KMS-11 (cell line): ENCODE measurements at regions not wholly inside any gene's neighbourhood (a gene's known extent, or its start where the extent isn't known, plus 50 kb on each side); places are given as distances from the start of the nearest gene placed in this dataset.

Source experiments
- H2AFZ ChIP-seq: fragments of 200-600 bp; sonication (generic); 2 replicates; pipeline ENCODE4 v1.6.1; 2016; ENCODE audit warnings: antibody characterized with exemption, mixed run types, low read depth
- H3K27ac ChIP-seq: fragments of 200-600 bp; sonication (generic); 2 replicates; pipeline ENCODE4 v1.6.1; 2016; ENCODE audit warnings: mild to moderate bottlenecking, mixed run types
- H3K27me3 ChIP-seq: fragments of 200-600 bp; sonication (generic); 2 replicates; pipeline ENCODE4 v1.6.1; 2017; ENCODE audit warnings: mild to moderate bottlenecking, low read depth, mixed run types, moderate library complexity; ENCODE audit not compliant: insufficient read depth
- H3K36me3 ChIP-seq: fragments of 200-600 bp; sonication (generic); 2 replicates; pipeline ENCODE4 v1.6.1; 2017; ENCODE audit warnings: mild to moderate bottlenecking, mixed run types; ENCODE audit not compliant: insufficient read depth
- H3K4me1 ChIP-seq: fragments of 200-600 bp; sonication (generic); 2 replicates; pipeline ENCODE4 v1.6.1; 2016; ENCODE audit warnings: mild to moderate bottlenecking, low read depth, mixed run types; ENCODE audit not compliant: poor library complexity, severe bottlenecking
- H3K4me2 ChIP-seq: fragments of 200-600 bp; sonication (generic); 2 replicates; pipeline ENCODE4 v1.7.0; 2016; ENCODE audit warnings: mild to moderate bottlenecking, mixed run types
- H3K4me3 ChIP-seq: fragments of 200-600 bp; sonication (generic); IDR thresholded peaks from 2 replicates; pipeline ENCODE4 v1.6.1; 2017; ENCODE audit warnings: low read depth, low read length, mixed read lengths; ENCODE audit not compliant: insufficient read depth
- H3K79me2 ChIP-seq: fragments of 200-600 bp; sonication (generic); 2 replicates; pipeline ENCODE4 v1.6.1; 2016; ENCODE audit warnings: low read depth, mixed run types; ENCODE audit not compliant: insufficient read depth
- H3K9ac ChIP-seq: fragments of 200-600 bp; sonication (generic); 2 replicates; pipeline ENCODE4 v1.6.1; 2016; ENCODE audit warnings: mild to moderate bottlenecking, mixed run types
- H4K20me1 ChIP-seq: fragments of 200-600 bp; sonication (generic); 2 replicates; pipeline ENCODE4 v1.6.1; 2016; ENCODE audit warnings: mild to moderate bottlenecking, mixed run types; ENCODE audit not compliant: insufficient read depth
- TF ChIP-seq, protein P1 (sequence below): fragments of 200-600 bp; sonication (generic); conservative IDR thresholded peaks from 2 replicates; pipeline ENCODE4 v1.6.1; 2017; ENCODE audit warnings: low read depth, mild to moderate bottlenecking, antibody characterized with exemption, low read length, moderate library complexity, mixed read lengths

DNA sequence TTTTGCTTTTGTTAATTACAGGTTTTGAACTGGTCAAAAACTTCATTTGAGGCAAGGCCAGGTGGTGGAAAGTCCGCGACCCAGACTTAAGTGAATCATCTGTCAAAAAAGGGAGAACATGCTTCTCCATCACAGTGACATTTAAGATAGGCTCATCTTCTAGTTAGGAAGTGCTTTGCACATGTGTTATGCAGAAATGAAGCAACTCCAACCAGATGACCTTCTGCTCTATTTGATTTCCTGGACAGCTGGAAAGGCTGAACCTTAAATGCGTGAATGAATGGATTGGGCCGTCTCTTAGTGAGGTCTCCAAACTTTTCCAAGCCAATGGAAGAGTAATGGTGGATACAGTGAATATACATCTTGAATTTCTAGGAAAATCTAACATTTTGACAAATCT is 101.6 kb upstream of the FAM13C start:
- H2AFZ ChIP-seq: no peak overlapping the region
- H3K79me2 ChIP-seq: no peaks in the 10 kb centered on the region
- no peaks in the 10 kb centered on the region for H3K27me3 ChIP-seq
- H3K4me2 ChIP-seq: no peak overlapping the region
- H4K20me1 ChIP-seq: no peaks in the 10 kb centered on the region
- H3K27ac ChIP-seq: no peak overlapping the region
- no peak overlapping the region for H3K4me3 ChIP-seq
- no peak overlapping the region for H3K9ac ChIP-seq
- TF ChIP-seq, protein P1, sequence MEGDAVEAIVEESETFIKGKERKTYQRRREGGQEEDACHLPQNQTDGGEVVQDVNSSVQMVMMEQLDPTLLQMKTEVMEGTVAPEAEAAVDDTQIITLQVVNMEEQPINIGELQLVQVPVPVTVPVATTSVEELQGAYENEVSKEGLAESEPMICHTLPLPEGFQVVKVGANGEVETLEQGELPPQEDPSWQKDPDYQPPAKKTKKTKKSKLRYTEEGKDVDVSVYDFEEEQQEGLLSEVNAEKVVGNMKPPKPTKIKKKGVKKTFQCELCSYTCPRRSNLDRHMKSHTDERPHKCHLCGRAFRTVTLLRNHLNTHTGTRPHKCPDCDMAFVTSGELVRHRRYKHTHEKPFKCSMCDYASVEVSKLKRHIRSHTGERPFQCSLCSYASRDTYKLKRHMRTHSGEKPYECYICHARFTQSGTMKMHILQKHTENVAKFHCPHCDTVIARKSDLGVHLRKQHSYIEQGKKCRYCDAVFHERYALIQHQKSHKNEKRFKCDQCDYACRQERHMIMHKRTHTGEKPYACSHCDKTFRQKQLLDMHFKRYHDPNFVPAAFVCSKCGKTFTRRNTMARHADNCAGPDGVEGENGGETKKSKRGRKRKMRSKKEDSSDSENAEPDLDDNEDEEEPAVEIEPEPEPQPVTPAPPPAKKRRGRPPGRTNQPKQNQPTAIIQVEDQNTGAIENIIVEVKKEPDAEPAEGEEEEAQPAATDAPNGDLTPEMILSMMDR: no peak
- no peaks in the 10 kb centered on the region for H3K36me3 ChIP-seq
- no peaks in the 10 kb centered on the region for H3K4me1 ChIP-seq

DNA sequence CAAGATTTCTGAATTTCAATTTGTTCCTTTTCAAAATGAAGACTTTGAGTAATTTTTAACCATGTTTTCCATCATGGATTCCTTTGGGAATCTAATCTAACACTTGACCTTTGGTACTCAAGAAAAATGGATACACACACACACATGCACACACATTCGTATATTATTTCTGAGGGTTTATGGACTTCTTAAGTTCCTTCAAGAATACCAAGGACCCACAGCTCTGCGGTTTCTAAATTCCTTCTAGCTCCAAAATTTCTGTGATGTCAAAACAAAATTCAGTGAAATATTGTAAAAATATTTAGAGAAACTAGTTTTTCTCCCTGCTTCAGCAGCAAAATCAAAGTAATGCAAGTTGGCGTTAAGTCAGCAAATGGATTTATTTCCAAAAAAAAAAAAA is 98.3 kb upstream of the FAM13C start:
- Histone ChIP-seq H3K4me3 (no peak overlapping the region), H3K9ac (no peak overlapping the region), H3K4me1 (no peaks in the 10 kb centered on the region), H3K79me2 (no peaks in the 10 kb centered on the region), H3K36me3 (no peaks in the 10 kb centered on the region), H3K27ac (no peak overlapping the region), H2AFZ (no peak overlapping the region), H3K27me3 (no peaks in the 10 kb centered on the region), H4K20me1 (no peaks in the 10 kb centered on the region), H3K4me2 (no peak overlapping the region)
- TF ChIP-seq, protein P1: no peak

DNA sequence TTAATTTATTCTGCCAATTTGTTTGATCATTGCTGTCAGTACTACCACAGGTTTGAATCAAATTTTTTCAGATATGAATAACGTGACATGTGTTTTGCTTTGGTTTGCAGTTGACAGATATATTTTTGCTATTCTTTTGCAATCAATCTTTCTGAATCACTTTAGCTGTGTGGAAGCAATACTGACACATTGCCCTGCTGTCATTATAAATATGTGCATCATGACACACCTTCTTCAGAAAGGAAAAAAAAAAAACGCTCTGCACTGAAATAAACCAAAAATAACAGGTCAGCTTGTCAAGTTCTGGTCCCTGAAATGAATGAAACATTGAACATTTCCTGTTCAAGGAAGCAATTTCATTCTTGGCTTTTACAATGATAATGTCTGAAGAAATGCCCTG is 93.8 kb upstream of the FAM13C start:
- Histone ChIP-seq H3K27ac (no peak overlapping the region), H3K4me2 (no peak overlapping the region), H3K4me3 (no peak overlapping the region), H3K27me3 (no peaks in the 10 kb centered on the region), H3K79me2 (no peaks in the 10 kb centered on the region), H3K36me3 (no peaks in the 10 kb centered on the region), H3K9ac (no peak overlapping the region), H2AFZ (no peak overlapping the region), H3K4me1 (no peaks in the 10 kb centered on the region), H4K20me1 (no peaks in the 10 kb centered on the region)
- TF ChIP-seq, protein P1: no peak

DNA sequence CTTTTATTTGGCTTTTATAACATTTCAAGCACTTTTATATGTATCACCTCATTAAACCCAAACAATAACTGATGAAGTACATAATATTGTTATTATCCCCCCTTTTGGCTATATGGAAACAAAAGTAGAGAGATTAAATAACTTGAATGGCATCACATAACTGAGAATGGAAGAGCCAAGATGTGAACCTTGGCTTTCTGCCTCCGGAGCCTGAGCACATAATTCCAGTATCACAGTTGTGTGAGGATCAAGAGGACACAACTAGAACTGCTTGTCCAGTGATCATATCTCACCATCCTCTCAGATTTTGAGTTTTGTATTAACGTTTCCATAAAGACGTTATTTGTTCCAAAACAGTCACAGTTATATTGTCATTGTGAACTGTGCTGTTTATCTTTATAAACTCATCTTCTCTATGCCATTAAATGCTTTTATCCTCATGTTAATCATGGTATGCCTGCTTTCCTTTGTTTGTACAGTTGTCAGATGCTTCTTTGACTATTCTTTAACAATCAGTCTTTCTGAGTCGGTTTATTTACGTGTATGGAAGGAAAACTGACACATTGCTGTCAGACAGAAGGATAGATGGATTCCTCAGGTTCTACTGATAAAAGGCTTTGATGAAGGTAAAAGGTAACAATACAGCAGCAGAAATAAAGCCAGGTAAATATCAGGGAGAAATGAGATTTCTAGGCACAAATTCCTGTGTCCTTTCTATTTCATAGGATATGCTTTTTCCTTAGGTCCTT is 92.0 kb upstream of the FAM13C start:
- Histone ChIP-seq H3K4me3 (no peak overlapping the region), H3K9ac (no peak overlapping the region), H3K27ac (no peak overlapping the region), H2AFZ (no peak overlapping the region), H3K4me2 (no peak overlapping the region), H4K20me1 (no peaks in the 10 kb centered on the region), H3K79me2 (no peaks in the 10 kb centered on the region), H3K36me3 (no peaks in the 10 kb centered on the region), H3K27me3 (no peaks in the 10 kb centered on the region), H3K4me1 (no peaks in the 10 kb centered on the region)
- TF ChIP-seq, protein P1: no peak
